Amygdala (tissue), 56 donors: ENCODE measurements at regions not wholly inside any gene's neighbourhood (a gene's known extent, or its start where the extent isn't known, plus 50 kb on each side); places are given as distances from the start of the nearest gene placed in this dataset.
"Not testable (repeated sequence)": the region's sequence is repeated elsewhere in the genome, so short reads cannot be mapped to it uniquely, and the experiment has no call there.

Source experiments
- DNase-seq, 56 donors: peaks; one replicate each; lab custom pipeline; 2025; lab: John Stamatoyannopoulos, UW

- no peak for DNase-seq
These were observed 80.2 kb downstream of the TMEM47 start for GRCh38 chrX:34576864-34577263.

- no peak for DNase-seq
These were observed 91.1 kb downstream of the TMEM47 start for GRCh38 chrX:34565981-34566380.

GRCh38 chrX:34563804-34564203 lies 93.3 kb downstream of the TMEM47 start:
- DNase-seq = no peak

DNA sequence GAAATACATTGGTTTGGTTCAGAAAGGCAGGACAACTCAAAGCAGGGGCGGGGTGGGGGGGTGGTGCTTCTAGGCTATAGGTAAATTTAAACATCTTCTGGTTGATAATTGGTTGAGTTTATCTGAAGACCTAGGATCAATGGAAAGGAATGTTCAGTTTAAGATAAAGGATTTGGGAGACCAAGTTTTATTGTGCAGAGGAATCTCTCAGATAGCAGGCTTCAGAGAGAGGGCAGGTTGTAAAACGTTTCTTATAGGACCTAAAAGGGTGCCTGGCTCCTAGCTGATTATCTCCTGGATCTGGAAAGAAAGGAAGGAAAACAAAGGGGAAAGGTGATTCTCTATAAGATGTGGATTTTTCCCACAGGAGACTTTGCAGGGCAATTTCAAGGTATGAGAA lies 94.0 kb downstream of the TMEM47 start:
- no peak for DNase-seq

DNA sequence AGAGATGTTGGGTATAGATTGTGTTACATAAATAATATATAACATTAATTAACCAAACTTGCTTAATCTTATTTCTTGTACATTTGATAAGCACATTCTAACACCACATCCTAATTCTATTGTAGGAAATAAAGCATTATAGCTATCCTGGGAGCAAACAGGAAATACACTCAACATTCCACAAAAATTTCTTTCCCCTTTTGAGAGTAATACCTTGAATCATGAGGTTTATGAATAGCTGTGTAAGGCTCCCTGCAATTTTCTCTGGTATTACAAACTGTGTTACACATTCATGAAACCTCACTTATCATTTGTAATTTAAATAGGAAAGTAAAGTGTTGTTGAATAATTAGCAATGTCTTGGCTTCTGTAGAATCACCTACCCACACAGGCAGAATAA lies 95.1 kb downstream of the TMEM47 start:
- no peak for DNase-seq

DNA sequence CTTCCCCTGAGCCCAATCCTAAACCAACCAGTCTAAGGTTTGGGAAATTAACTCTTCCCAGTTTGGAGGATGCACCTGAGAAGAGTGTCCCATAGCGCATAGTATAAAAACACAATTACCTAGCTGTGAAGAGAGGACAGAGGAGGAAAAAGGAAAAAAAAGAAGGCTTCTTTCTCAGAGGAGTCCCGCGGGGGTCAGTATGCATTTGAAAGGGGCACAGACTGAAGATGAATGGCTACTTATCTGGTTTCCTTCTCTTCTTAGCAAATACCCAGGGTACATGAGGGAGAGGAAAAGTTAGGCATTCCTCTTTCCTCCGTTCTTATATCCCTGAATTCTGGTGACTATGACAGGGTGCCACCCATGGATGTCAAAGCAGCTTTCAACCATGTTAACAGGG lies 96.9 kb downstream of the TMEM47 start:
- no peak for DNase-seq

GRCh38 chrX:34559325-34559724 lies 97.8 kb downstream of the TMEM47 start:
- DNase-seq = no peak

GRCh38 chrX:34557733-34558132 lies 99.4 kb downstream of the TMEM47 start:
- DNase-seq = no peak

- no peak for DNase-seq
These were observed 101.6 kb downstream of the TMEM47 start for GRCh38 chrX:34555481-34555880.

DNA sequence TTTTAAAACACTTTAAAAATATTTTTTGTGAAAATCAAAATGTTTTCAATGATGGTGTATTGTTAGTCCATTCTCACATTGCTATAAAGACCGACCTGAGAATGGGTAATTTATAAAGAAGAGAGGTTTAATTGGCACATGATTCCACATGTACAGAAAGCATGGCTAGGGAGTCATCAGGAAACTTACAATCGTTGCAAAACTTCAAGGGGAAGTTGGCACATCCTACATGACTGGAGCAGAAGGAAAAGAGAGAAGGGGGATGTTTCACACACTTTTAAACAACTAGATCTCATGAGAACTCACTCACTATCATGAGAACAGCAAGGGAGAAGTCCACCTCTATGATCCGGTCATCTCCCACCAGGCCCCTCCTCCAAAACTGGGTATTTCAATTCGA lies 110.7 kb downstream of the TMEM47 start:
- DNase-seq = no peak

DNA sequence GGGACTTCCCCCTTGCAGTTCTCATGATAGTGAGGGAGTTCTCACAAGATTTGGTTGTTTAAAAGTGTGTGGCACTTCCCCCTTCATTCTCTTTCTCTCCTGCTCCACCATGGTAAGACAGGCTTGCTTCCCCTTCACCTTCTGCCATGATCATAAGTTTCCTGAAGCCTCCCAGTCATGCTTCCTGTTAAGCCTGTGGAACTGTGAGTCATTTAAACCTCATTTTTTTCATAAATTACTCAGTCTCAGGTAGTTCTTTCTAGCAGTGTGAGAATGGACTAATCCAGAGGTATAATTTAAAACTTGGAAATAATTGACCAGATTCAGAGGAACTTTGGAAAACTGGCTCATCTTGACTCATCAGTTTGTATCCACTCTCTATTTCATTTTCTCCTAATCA lies 129.0 kb downstream of the TMEM47 start:
- DNase-seq = no peak

DNA sequence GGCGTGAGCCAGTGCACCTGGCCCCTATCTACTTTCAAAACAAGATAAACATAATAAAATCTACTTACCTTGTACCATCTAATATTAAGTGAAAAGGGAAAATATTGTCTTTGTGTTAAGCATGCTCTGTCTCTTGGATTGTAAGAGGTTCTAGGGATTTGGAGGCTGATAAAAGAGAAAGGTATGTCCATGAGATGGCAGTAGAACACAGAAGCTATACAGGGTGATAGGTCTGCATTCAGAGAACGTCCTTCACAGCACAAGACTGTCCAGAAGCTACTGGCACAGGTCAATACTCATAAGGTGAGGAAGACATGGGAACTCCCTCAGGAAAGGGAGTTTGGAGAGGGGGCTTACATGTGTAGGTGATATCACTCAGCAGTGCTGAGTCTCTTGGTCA lies 135.5 kb downstream of the TMEM47 start:
- no peak for DNase-seq

- DNase-seq = no peak
These were observed 147.7 kb downstream of the TMEM47 start for GRCh38 chrX:34509394-34509793.

DNA sequence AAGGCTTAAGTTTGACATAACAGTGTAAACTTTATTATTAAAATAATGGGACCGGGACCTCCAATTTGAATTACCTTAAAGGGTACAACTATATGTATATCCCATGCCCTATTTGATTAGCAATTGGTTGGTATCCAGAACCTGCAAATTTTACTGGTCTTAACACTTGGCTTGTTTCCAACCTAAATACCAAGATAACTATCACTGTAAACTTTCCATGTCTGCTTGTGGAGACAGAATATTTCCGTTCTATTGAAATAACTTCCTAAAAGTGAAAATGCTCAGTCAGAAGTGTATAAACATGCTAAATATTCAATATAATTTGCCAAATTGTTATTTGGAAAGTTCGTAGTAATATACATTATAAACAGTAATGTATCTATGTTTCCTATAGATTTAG lies 154.0 kb downstream of the TMEM47 start:
- DNase-seq = no peak

DNA sequence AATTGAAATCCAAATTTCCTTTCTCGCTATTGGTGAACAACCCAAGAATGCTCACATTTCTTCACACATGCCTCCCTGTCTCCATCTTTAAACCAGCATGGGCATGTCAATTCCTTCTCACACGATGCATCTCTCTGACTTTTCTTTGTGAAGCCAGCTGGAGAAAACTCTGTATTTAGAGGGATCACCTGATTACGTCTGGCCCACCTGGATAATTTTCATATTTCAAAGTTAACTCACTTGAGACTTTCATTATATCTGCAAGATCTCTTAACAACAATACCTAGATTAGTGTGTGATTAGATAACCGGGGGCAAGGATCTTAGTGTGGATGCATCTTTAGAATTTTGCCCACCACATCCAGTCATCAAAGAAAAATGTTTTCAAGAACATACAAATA lies 164.0 kb downstream of the TMEM47 start:
- no peak for DNase-seq

- DNase-seq = no peak
These were observed 166.0 kb downstream of the TMEM47 start for GRCh38 chrX:34491126-34491525.

DNA sequence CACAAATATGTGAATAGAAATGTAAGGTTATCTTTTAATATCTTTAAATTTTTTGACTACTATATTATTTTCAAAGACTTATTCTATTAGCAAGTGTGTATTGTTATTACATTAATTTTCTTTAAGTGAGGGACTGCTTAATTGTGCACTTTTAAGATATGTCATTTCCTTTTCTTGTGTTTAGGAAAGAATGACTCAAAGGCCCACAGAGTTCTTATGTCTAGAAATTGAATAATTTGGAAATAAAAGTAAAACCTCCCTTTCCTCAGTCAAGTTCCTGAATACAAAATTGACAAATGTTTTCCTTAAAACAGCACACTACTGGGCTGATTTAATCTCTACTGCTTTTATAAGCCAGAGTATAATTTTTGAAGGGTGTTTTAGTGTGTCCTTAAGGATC lies 169.7 kb downstream of the TMEM47 start:
- no peak for DNase-seq

GRCh38 chrX:34483980-34484379 lies 173.1 kb downstream of the TMEM47 start:
- DNase-seq = no peak

DNA sequence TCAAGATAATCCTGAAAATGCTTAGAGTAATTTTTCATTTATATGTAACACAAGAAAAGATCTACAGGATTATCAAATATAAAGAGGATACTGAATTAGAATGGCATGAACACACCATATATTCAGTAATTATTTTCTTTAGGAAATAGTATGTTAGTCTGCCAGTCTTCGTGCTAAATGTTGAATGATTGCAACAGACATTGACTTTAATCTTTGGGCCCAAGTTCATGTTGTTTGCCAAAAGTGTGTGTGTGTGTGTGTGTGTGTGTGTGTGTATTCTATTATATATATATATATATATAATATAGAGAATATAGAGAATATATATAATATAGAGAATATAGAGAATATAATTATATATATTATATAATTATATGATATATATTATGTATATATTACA lies 186.6 kb downstream of the TMEM47 start:
- no peak for DNase-seq

GRCh38 chrX:34467437-34467836 lies 189.6 kb downstream of the TMEM47 start:
- DNase-seq = no peak

DNA sequence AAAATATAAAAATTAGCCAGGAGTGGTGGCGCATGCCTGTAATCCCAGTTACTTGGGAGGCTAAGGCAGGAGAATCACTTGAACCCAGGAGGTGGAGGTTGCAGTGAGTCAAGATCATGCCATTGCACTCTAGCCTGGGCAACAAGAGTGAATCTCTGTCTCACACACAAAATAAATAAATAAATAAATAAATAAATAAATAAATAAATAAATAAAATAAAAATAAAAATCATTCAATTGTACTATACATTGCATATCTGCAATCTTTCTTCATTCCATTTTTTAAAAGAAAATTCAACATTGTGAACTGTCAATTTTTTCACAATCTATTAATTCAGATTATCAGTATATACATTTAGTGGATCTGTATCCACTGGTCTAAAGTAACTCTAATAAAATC lies 193.9 kb downstream of the TMEM47 start:
- DNase-seq = not testable (repeated sequence)

DNA sequence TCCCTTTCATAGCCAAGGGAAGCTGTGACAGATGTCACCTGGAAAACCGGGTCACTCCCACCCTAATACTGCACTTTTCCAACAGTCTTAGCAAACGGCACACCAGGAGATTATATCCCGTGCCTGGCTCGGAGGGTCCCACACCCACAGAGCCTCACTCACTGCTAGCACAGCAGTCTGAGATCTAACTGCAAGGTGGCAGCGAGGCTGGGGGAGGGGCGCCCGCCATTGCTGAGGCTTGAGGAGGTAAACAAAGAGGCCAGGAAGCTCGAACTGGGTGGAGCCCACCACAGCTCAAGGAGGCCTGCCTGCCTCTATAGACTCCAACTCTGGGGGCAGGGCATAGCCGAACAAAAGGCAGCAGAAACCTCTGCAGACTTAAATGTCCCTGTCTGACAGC lies 199.2 kb downstream of the TMEM47 start:
- not testable (repeated sequence) for DNase-seq

GRCh38 chrX:34437586-34437985 lies 219.5 kb downstream of the TMEM47 start:
- no peak for DNase-seq

DNA sequence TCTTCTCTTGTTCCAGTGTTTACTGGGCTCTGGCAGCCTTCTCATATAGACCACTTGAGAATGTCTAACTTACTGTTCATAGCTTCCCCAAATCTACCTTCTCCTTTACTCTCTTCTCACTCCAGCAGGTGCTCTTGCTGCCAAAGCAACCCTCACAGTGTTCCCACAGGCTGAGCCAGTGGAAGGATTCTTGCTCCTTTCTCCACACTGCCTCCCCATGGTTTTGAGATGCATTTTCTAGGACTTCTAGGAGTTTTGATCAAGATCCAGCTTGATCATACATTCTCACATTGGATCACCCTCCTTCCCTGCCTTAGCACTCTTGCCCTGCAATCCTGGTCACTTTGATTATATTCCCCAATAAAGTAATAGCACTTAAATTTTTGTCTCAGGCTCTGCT lies 230.8 kb downstream of the TMEM47 start:
- no peak for DNase-seq
